Natural killer cell (primary cell): ENCODE measurements at regions not wholly inside any gene's neighbourhood (a gene's known extent, or its start where the extent isn't known, plus 50 kb on each side); places are given as distances from the start of the nearest gene placed in this dataset.

Source experiments
- ATAC-seq, 3 donors: fragments of 150-1000 bp in 2 of 3; fragments of 200-7000 bp in 1 of 3; cut with Tn5 transposase; 1 replicate in 1 of 3; 2 replicates in 2 of 3; pipeline ENCODE4 v1.10.0; 2021; ENCODE audit warnings: mild to moderate bottlenecking in 2 of 3, moderate library complexity in 2 of 3
- DNase-seq, 2 donors: peaks; one replicate each; pipeline versions ENCODE4 v3.0.0 to v3.0.0-alpha.2; 2013 to 2021; ENCODE audit warnings: mixed read lengths in 1 of 2
- H3K27ac ChIP-seq: one replicate; pipeline ENCODE4 v1.5.1; 2013; ENCODE audit warnings: mild to moderate bottlenecking, low read length
- H3K27me3 ChIP-seq: one replicate; pipeline ENCODE4 v1.6.1; 2013; ENCODE audit warnings: low read length; ENCODE audit not compliant: control insufficient read depth, insufficient read depth
- H3K36me3 ChIP-seq: one replicate; pipeline ENCODE4 v1.6.1; 2013; ENCODE audit warnings: low read length; ENCODE audit not compliant: control insufficient read depth, insufficient read depth
- H3K4me1 ChIP-seq: one replicate; pipeline ENCODE4 v1.6.1; 2013; ENCODE audit warnings: low read length; ENCODE audit not compliant: control insufficient read depth, insufficient read depth
- H3K4me3 ChIP-seq: one replicate; pipeline ENCODE4 v1.5.1; 2013; ENCODE audit warnings: low read length
- H3K9me3 ChIP-seq: one replicate; pipeline ENCODE4 v1.6.1; 2013; ENCODE audit warnings: low read length; ENCODE audit not compliant: control insufficient read depth, insufficient read depth
- H3K27ac Mint-ChIP-seq, 2 donors: one replicate each; pipeline ENCODE4 v1.8.0; 2022; ENCODE audit warnings: mild to moderate bottlenecking in 2 of 2, mixed read lengths in 2 of 2, moderate library complexity in 1 of 2
- H3K27me3 Mint-ChIP-seq, 2 donors: one replicate each; pipeline ENCODE4 v1.8.0; 2022; ENCODE audit warnings: low read depth in 2 of 2, mixed read lengths in 2 of 2
- H3K36me3 Mint-ChIP-seq: one replicate; pipeline ENCODE4 v1.8.0; 2022; ENCODE audit warnings: mixed read lengths
- H3K4me1 Mint-ChIP-seq, 2 donors: one replicate each; pipeline ENCODE4 v1.8.0; 2022; ENCODE audit warnings: mixed read lengths in 2 of 2
- H3K4me3 Mint-ChIP-seq: one replicate; pipeline ENCODE4 v1.8.0; 2022; ENCODE audit warnings: mild to moderate bottlenecking, moderate library complexity, mixed read lengths
- H3K9me3 Mint-ChIP-seq, 2 donors: one replicate each; pipeline ENCODE4 v1.8.0; 2022; ENCODE audit warnings: mixed read lengths in 2 of 2
- CTCF ChIP-seq: fragments of 200-600 bp; IDR thresholded peaks from one replicate; pipeline ENCODE4 v1.8.0; 2022; ENCODE audit warnings: antibody characterized with exemption
- WGBS: methylation state at CpG from one replicate; pipeline ENCODE4 v1.1.7; 2013; ENCODE audit warnings: missing lambda C conversion rate; ENCODE audit not compliant: insufficient coverage; 5-methylcytosine and 5-hydroxymethylcytosine counted together
- intact Hi-C: fragments of 100-400 bp; cut with micrococcal nuclease; formaldehyde crosslinking; loops from one replicate; pipeline ENCODE4 v1.14.2; 2022

DNA sequence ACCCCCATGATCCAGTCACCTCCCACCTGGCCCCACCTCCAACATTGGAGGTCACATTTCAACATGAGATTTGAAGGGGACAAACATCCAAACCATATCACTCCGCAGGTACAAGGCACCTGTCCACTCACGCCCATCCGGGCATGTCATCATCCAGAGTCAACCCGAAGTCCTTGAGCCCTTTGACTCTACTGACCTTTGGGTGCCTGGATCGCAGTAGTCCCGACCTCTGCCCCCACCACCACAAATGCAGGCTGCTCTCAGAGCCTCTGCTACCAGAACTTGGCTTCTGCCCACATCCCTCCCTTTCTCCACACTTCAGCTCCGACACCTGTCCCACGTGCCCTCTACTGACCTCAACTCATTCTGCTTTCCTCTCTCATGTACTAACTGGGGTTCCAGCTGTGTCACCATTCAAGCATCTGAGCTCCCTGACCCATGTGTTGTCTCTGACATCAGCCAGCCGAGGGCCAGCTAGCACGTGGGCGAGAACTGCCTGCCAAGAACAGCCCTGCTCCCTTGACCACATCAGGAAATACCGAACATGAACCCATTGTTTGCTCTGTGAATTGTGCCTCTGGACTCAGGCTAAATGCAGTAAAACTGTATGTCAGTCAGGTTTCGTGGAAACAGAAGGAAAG lies 498.3 kb upstream of the SULF2 start:
- no peaks in the 10 kb centered on the region for H3K9me3 ChIP-seq
- Mint-ChIP-seq H3K4me1 (no peaks in the 10 kb centered on the region), H3K27ac (no peak overlapping the region), H3K27me3 (peaks cover 8 to 33% of the 10 kb centered on the region in 2 donors), H3K9me3 (no peaks in the 10 kb centered on the region), H3K36me3 (no peaks in the 10 kb centered on the region), H3K4me3 (no peak overlapping the region)
- intact Hi-C loops, result no loop called here
- ATAC-seq (no peak), DNase-seq (no peak)
- no peaks in the 10 kb centered on the region for H3K27me3 ChIP-seq
- TF ChIP-seq CTCF, result no peak
- H3K4me1 ChIP-seq, result no peaks in the 10 kb centered on the region
- H3K36me3 ChIP-seq, result no peaks in the 10 kb centered on the region
- no peak overlapping the region for H3K27ac ChIP-seq
- 79% methylated on average over 12 of the region's 13 CpGs for WGBS
- H3K4me3 ChIP-seq, result no peak overlapping the region

GRCh38 chr20:48282591-48283228 lies 497.4 kb upstream of the SULF2 start:
- TF ChIP-seq CTCF, result no peak
- DNase-seq, result no peak
- Mint-ChIP-seq H3K9me3 (no peaks in the 10 kb centered on the region), H3K27ac (no peak overlapping the region), H3K4me1 (no peaks in the 10 kb centered on the region), H3K4me3 (no peak overlapping the region), H3K36me3 (no peaks in the 10 kb centered on the region), H3K27me3 (peaks cover 8 to 37% of the 10 kb centered on the region in 2 donors)
- H3K4me1 ChIP-seq, result no peaks in the 10 kb centered on the region
- intact Hi-C loops, result no loop called here
- H3K9me3 ChIP-seq, result no peaks in the 10 kb centered on the region
- H3K36me3 ChIP-seq, result no peaks in the 10 kb centered on the region
- H3K27me3 ChIP-seq, result no peaks in the 10 kb centered on the region
- ATAC-seq, result no peak
- H3K4me3 ChIP-seq, result no peak overlapping the region
- WGBS, result 89% methylated on average over 4 of the region's 4 CpGs
- no peak overlapping the region for H3K27ac ChIP-seq

GRCh38 chr20:48281501-48281900 lies 496.2 kb upstream of the SULF2 start:
- Mint-ChIP-seq H3K4me1 (no peaks in the 10 kb centered on the region), H3K9me3 (no peaks in the 10 kb centered on the region), H3K27me3 (peaks cover 9 to 50% of the 10 kb centered on the region in 2 donors), H3K36me3 (no peaks in the 10 kb centered on the region), H3K4me3 (no peak overlapping the region), H3K27ac (no peak overlapping the region)
- intact Hi-C loops, result no loop called here
- Histone ChIP-seq H3K9me3 (no peaks in the 10 kb centered on the region), H3K27ac (no peak overlapping the region), H3K27me3 (no peaks in the 10 kb centered on the region), H3K36me3 (no peaks in the 10 kb centered on the region), H3K4me3 (no peak overlapping the region), H3K4me1 (no peaks in the 10 kb centered on the region)
- no peak for TF ChIP-seq CTCF
- no peak for ATAC-seq
- no peak for DNase-seq
- WGBS, result 84% methylated on average over 4 of the region's 4 CpGs
